Epithelial cell of esophagus (primary cell): ENCODE measurements at regions not wholly inside any gene's neighbourhood (a gene's known extent, or its start where the extent isn't known, plus 50 kb on each side); places are given as distances from the start of the nearest gene placed in this dataset.

ENCODE experiments used
- DNase-seq: peaks from one replicate; pipeline ENCODE4 v3.0.0; 2010; ENCODE audit warnings: low read depth
- H3K4me3 ChIP-seq: 2 replicates; pipeline ENCODE4 v1.5.1; 2011; ENCODE audit warnings: mild to moderate bottlenecking, low read length, control low read depth
- CTCF ChIP-seq: IDR thresholded peaks from 2 replicates; pipeline ENCODE4 v1.5.1; 2011; ENCODE audit warnings: low read depth, mild to moderate bottlenecking, low read length, control low read depth, inconsistent platforms; ENCODE audit not compliant: insufficient read depth; ENCODE audit errors: missing control alignments

DNA sequence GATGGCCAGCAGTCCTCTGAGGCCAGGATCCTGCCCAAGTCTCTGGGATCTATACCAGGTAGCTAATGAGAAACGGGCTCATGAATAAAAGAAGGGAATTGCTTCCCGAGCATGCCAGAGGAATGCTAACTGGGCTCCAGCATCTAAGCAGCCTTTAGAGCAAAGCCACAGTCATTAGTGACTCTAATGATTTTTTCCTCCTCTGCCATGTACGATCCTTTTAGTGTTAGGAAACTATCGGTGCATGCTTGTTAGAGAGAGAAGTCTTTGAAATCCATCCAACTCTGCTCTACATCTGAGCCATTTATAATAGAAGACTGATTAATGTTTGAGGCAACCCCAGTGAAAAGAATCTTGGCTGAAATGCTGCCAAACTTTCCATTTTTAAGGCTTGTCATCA lies 124.9 kb upstream of the TCERG1L start:
- no peak for TF ChIP-seq CTCF
- H3K4me3 ChIP-seq, result no peak overlapping the region
- DNase-seq, result no peak

DNA sequence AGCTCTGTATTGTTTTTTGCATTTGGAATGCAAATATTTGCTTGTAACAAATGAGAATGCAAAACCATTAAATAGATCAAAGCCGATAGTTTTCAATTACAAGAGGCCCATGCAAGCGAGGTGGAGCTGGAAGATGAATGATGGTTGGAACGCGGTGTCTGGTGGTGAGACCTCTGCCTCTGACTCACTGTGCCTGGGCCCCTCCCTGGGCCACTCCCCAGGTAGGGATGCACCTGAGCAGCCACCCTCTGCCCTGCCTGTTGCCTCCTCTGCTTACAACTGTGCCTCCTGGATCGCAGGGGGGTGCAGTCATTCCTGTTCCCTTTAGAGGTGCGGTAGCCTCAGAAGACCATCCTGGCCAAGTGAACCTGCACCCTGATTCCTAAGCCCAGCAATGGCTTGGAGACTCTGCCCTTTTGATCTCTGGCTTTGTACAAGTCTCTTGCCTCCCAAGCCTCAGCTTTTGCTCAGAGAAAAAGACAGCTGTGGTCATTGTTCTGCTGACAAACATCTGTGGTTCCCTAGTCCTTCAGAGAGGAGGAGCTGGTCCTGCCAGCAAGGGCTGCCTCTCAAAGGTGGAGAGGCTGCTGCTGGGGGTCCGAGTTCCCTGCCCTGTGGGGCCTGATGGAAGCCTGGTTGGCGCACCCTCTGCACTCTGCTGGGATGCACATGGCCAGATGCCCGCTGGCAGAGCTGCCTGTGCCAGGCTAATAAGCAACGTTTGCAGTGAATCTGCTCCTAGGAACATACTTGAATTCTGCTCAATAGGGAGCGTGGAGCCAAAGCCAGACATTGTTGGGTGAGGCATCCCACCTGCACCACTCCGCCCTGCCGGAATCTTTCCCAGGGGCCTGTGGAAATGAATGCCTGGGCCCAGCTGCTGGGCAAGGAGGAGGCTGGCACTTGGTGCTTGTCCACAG lies 126.3 kb upstream of the TCERG1L start:
- DNase-seq, result no peak
- H3K4me3 ChIP-seq, result no peak overlapping the region
- TF ChIP-seq CTCF, result no peak

DNA sequence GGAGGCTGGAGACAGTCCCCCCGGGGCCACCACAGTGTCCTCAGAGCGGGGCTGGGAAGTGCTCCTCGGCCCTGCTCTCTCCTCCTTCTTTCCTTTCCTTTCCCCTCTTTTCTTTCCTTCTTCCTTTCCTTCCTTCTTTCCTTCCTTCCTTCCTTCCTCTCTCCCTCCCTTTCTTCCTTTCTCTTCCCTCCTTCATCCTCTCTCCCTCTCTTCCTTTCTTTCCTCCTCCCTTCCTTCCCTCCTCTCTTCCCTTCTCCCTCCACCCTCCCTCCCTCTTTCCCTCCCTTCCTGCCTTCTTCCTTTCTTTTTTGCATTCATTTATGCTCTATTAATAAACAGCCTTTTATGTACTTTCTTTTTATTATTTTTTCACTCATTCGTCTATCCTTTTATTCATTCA lies 127.1 kb upstream of the TCERG1L start:
- TF ChIP-seq CTCF, result no peak
- no peak overlapping the region for H3K4me3 ChIP-seq
- no peak for DNase-seq

DNA sequence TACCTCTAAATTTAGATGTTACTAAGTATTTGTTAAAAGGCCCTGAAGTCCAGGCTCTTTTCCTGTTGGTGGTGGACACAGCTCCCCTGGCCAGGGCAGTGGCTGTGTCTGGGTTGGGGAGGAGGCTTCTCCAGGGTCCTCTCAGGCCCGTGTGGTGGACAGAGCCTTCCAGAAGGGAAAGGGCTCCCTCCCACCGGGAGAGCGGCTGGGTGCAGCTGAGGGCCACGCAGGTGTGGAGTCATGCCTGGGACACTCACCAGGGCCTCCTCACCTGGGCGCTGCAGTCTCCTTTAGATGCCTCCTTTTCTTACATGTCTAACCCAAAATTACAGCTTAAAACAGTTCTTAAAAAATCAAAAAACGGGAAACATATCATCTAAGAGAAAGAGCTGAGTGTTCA lies 128.2 kb upstream of the TCERG1L start:
- TF ChIP-seq CTCF, result no peak
- no peak for DNase-seq
- H3K4me3 ChIP-seq, result no peak overlapping the region

- no peak for TF ChIP-seq CTCF
- DNase-seq, result no peak
- no peak overlapping the region for H3K4me3 ChIP-seq
These were observed 129.2 kb upstream of the TCERG1L start for GRCh38 chr10:131440405-131441360.

- no peak for DNase-seq
- no peak for TF ChIP-seq CTCF
These were observed 130.8 kb upstream of the TCERG1L start for GRCh38 chr10:131442271-131442670.

More at GRCh38 chr10:131442271-131442670, 130.8 kb upstream of the TCERG1L start:
- H3K4me3 ChIP-seq, result no peak overlapping the region
